ENCODE measurements at regions not wholly inside any gene's neighbourhood (a gene's known extent, or its start where the extent isn't known, plus 50 kb on each side); places are given as distances from the start of the nearest gene placed in this dataset.

GRCh38 chr16:72568502-72568901 lies 396.5 kb upstream of the PMFBP1 start:
- H3K27ac ChIP-seq, result no peak overlapping the region
- TF ChIP-seq CTCF (conservative IDR thresholded peaks at IDR 0.05) (no peak), ZFX (IDR thresholded peaks at IDR 0.05) (no peak)

- no peak overlapping the region for H3K27ac ChIP-seq
- TF ChIP-seq ZFX (IDR thresholded peaks at IDR 0.05) (no peak), CTCF (conservative IDR thresholded peaks at IDR 0.05) (no peak)
Measured at GRCh38 chr16:72566174-72566573, 394.2 kb upstream of the PMFBP1 start.

GRCh38 chr16:72565106-72565505 lies 393.2 kb upstream of the PMFBP1 start:
- TF ChIP-seq ZFX (IDR thresholded peaks at IDR 0.05), result no peak
- TF ChIP-seq CTCF (conservative IDR thresholded peaks at IDR 0.05), result no peak
- no peak overlapping the region for H3K27ac ChIP-seq

GRCh38 chr16:72560617-72561016 lies 388.7 kb upstream of the PMFBP1 start:
- TF ChIP-seq CTCF (conservative IDR thresholded peaks at IDR 0.05), result no peak
- no peak for TF ChIP-seq ZFX (IDR thresholded peaks at IDR 0.05)
- H3K27ac ChIP-seq, result no peak overlapping the region

GRCh38 chr16:72558501-72558900 lies 386.5 kb upstream of the PMFBP1 start:
- H3K27ac ChIP-seq, result no peak overlapping the region
- TF ChIP-seq ZFX (IDR thresholded peaks at IDR 0.05), result no peak
- no peak for TF ChIP-seq CTCF (conservative IDR thresholded peaks at IDR 0.05)

GRCh38 chr16:72554935-72555334 lies 383.0 kb upstream of the PMFBP1 start:
- TF ChIP-seq CTCF (conservative IDR thresholded peaks at IDR 0.05) (no peak), ZFX (IDR thresholded peaks at IDR 0.05) (no peak)
- no peak overlapping the region for H3K27ac ChIP-seq

- H3K27ac ChIP-seq, result no peak overlapping the region
- no peak for TF ChIP-seq ZFX (IDR thresholded peaks at IDR 0.05)
- no peak for TF ChIP-seq CTCF (conservative IDR thresholded peaks at IDR 0.05)
Measured at GRCh38 chr16:72552654-72553053, 380.7 kb upstream of the PMFBP1 start.

Data from C4-2B (cell line).